ENCODE measurements at regions not wholly inside any gene's neighbourhood (a gene's known extent, or its start where the extent isn't known, plus 50 kb on each side); places are given as distances from the start of the nearest gene placed in this dataset.

- ChIA-PET POLR2A (no interaction called here), CTCF (no interaction called here)
- no peak for TF ChIP-seq CTCF (IDR thresholded peaks at IDR 0.05; ENCODE audit: low read depth, low read length)
- no peak overlapping the region for H3K27ac ChIP-seq (ENCODE audit: low read depth, low read length)
- H3K4me3 ChIP-seq (ENCODE audit: low read depth, low read length) = no peak overlapping the region
- no peaks in the 10 kb centered on the region for H3K27me3 ChIP-seq (ENCODE audit: control insufficient read depth, insufficient read depth, low read length)
- no peaks in the 10 kb centered on the region for H3K9me3 ChIP-seq (ENCODE audit: control insufficient read depth, insufficient read depth, low read length)
- DNase-seq (ENCODE audit: low read depth, low spot score) = no peak
Measured at GRCh38 chr5:8208307-8208706, 339.4 kb downstream of the MTRR start.

GRCh38 chr5:8209500-8209899 lies 340.6 kb downstream of the MTRR start:
- DNase-seq (ENCODE audit: low read depth, low spot score) = no peak
- no peak for TF ChIP-seq CTCF (IDR thresholded peaks at IDR 0.05; ENCODE audit: low read depth, low read length)
- no peaks in the 10 kb centered on the region for H3K27me3 ChIP-seq (ENCODE audit: control insufficient read depth, insufficient read depth, low read length)
- POLR2A ChIA-PET = no interaction called here
- H3K4me3 ChIP-seq (ENCODE audit: low read depth, low read length) = no peak overlapping the region
- no peaks in the 10 kb centered on the region for H3K9me3 ChIP-seq (ENCODE audit: control insufficient read depth, insufficient read depth, low read length)
- CTCF ChIA-PET = no interaction called here
- no peak overlapping the region for H3K27ac ChIP-seq (ENCODE audit: low read depth, low read length)

- Histone ChIP-seq H3K9me3 (ENCODE audit: control insufficient read depth, insufficient read depth, low read length) (no peaks in the 10 kb centered on the region; the same call in 1 of the 2 replicates), H3K4me3 (ENCODE audit: low read depth, low read length) (no peak overlapping the region), H3K27ac (ENCODE audit: low read depth, low read length) (no peak overlapping the region), H3K27me3 (ENCODE audit: control insufficient read depth, insufficient read depth, low read length) (no peaks in the 10 kb centered on the region)
- POLR2A ChIA-PET = no interaction called here
- CTCF ChIA-PET = no interaction called here
- DNase-seq (ENCODE audit: low read depth, low spot score) = no peak
- no peak for TF ChIP-seq CTCF (IDR thresholded peaks at IDR 0.05; ENCODE audit: low read depth, low read length)
Measured at GRCh38 chr5:8213701-8214240, 344.8 kb downstream of the MTRR start.

- no peak for TF ChIP-seq CTCF (IDR thresholded peaks at IDR 0.05; ENCODE audit: low read depth, low read length)
- Histone ChIP-seq H3K27me3 (ENCODE audit: control insufficient read depth, insufficient read depth, low read length) (no peaks in the 10 kb centered on the region), H3K27ac (ENCODE audit: low read depth, low read length) (no peak overlapping the region), H3K9me3 (ENCODE audit: control insufficient read depth, insufficient read depth, low read length) (no peaks in the 10 kb centered on the region; the same call in 1 of the 2 replicates), H3K4me3 (ENCODE audit: low read depth, low read length) (no peak overlapping the region)
- DNase-seq (ENCODE audit: low read depth, low spot score) = no peak
- CTCF ChIA-PET = no interaction called here
- POLR2A ChIA-PET = no interaction called here
Measured at GRCh38 chr5:8216921-8217320, 348.0 kb downstream of the MTRR start.

- Histone ChIP-seq H3K27me3 (ENCODE audit: control insufficient read depth, insufficient read depth, low read length) (no peaks in the 10 kb centered on the region), H3K4me3 (ENCODE audit: low read depth, low read length) (no peak overlapping the region), H3K27ac (ENCODE audit: low read depth, low read length) (no peak overlapping the region), H3K9me3 (ENCODE audit: control insufficient read depth, insufficient read depth, low read length) (no peaks in the 10 kb centered on the region)
- TF ChIP-seq CTCF (IDR thresholded peaks at IDR 0.05; ENCODE audit: low read depth, low read length) = no peak
- ChIA-PET POLR2A (no interaction called here), CTCF (no interaction called here)
- DNase-seq (ENCODE audit: low read depth, low spot score) = no peak
Measured at GRCh38 chr5:8226148-8226547, 357.2 kb downstream of the MTRR start.

Measured in AG04450 (cell line).